HepG2 (cell line): ENCODE measurements at regions not wholly inside any gene's neighbourhood (a gene's known extent, or its start where the extent isn't known, plus 50 kb on each side); places are given as distances from the start of the nearest gene placed in this dataset.

Experiments
- BRD4 ChIP-seq: sonication (generic); formaldehyde crosslinking; IDR thresholded peaks from 2 replicates; pipeline ENCODE4 v1.4.0; 2020; ENCODE audit warnings: missing genetic modification reagents
- CTCF ChIP-seq: sonication (generic); formaldehyde crosslinking; IDR thresholded peaks from 2 replicates; pipeline ENCODE4 v1.5.0; 2020; ENCODE audit warnings: mild to moderate bottlenecking, missing genetic modification reagents, moderate library complexity
- GATAD1 ChIP-seq: IDR thresholded peaks from 2 replicates; pipeline ENCODE4 v1.6.1; 2016; ENCODE audit warnings: missing genetic modification reagents, missing compliant biosample characterization
- MIER2 ChIP-seq: IDR thresholded peaks from 2 replicates; pipeline ENCODE4 v1.6.1; 2016; ENCODE audit warnings: missing biosample characterization, missing genetic modification reagents
- RERE ChIP-seq: IDR thresholded peaks from 2 replicates; pipeline ENCODE4 v1.6.1; 2016; ENCODE audit warnings: low read depth, missing genetic modification reagents, missing compliant biosample characterization
- SUZ12 ChIP-seq: fragments of 150-350 bp; IDR thresholded peaks from 2 replicates; pipeline ENCODE4 v1.6.1; 2014; ENCODE audit warnings: low read depth, low read length
- U2AF2 ChIP-seq: fragments of 200-400 bp; formaldehyde crosslinking; IDR thresholded peaks from 2 replicates; pipeline ENCODE4 v1.6.1; 2017; ENCODE audit warnings: low read depth, mild to moderate bottlenecking, low read length
- ZNF18 ChIP-seq: sonication (generic); formaldehyde crosslinking; IDR thresholded peaks from 2 replicates; pipeline ENCODE4 v1.8.0; 2022; ENCODE audit warnings: mild to moderate bottlenecking, missing genetic modification reagents; ENCODE audit not compliant: insufficient replicate concordance
- ZNF263 ChIP-seq: sonication (generic); formaldehyde crosslinking; IDR thresholded peaks from 2 replicates; pipeline ENCODE4 v1.4.0; 2020; ENCODE audit warnings: missing genetic modification reagents
- ZNF354B ChIP-seq: sonication (generic); formaldehyde crosslinking; IDR thresholded peaks from 2 replicates; pipeline ENCODE4 v1.8.0; 2022; ENCODE audit warnings: mild to moderate bottlenecking, missing genetic modification reagents
- ZNF816 ChIP-seq: sonication (generic); formaldehyde crosslinking; IDR thresholded peaks from 2 replicates; pipeline ENCODE4 v1.8.0; 2022; ENCODE audit warnings: missing genetic modification reagents, mild to moderate bottlenecking, borderline replicate concordance
- ZNF839 ChIP-seq: sonication (generic); formaldehyde crosslinking; IDR thresholded peaks from 2 replicates; pipeline ENCODE4 v1.4.0; 2020; ENCODE audit warnings: missing genetic modification reagents, mild to moderate bottlenecking, borderline replicate concordance
- TF ChIP-seq, protein P1 (sequence below): sonication (generic); formaldehyde crosslinking; IDR thresholded peaks from 2 replicates; pipeline ENCODE4 v1.5.0; 2020; ENCODE audit warnings: mild to moderate bottlenecking, missing genetic modification reagents, borderline replicate concordance
- TF ChIP-seq, protein P2 (sequence below): sonication (generic); formaldehyde crosslinking; IDR thresholded peaks from 2 replicates; pipeline ENCODE4 v1.4.0; 2020; ENCODE audit warnings: mild to moderate bottlenecking, missing genetic modification reagents

DNA sequence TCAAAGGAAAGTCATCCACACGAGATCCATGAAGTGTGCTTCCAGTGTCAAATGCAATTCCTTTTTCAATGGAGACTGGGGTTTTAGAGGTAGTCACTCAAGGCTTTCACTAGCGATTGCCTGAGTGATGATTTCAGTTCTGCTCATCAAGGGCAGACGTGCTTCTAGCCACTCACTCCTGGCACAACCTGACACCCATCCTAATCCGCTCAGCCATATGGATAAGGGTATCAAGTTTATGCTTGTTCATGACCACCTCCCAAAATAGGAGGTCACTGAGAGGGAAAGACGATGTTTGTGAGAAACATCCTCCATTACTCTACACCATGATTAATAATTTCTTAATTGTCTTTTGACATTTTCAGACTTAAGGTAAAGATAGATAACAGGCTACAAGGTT lies 91.3 kb upstream of the HEY2 start:
- no peak for TF ChIP-seq ZNF354B (CRISPR knock-in tag)
- TF ChIP-seq CTCF (CRISPR knock-in tag): no peak
- no peak for TF ChIP-seq RERE (CRISPR knock-in tag)
- no peak for TF ChIP-seq ZNF263 (CRISPR knock-in tag)
- TF ChIP-seq, protein P1, sequence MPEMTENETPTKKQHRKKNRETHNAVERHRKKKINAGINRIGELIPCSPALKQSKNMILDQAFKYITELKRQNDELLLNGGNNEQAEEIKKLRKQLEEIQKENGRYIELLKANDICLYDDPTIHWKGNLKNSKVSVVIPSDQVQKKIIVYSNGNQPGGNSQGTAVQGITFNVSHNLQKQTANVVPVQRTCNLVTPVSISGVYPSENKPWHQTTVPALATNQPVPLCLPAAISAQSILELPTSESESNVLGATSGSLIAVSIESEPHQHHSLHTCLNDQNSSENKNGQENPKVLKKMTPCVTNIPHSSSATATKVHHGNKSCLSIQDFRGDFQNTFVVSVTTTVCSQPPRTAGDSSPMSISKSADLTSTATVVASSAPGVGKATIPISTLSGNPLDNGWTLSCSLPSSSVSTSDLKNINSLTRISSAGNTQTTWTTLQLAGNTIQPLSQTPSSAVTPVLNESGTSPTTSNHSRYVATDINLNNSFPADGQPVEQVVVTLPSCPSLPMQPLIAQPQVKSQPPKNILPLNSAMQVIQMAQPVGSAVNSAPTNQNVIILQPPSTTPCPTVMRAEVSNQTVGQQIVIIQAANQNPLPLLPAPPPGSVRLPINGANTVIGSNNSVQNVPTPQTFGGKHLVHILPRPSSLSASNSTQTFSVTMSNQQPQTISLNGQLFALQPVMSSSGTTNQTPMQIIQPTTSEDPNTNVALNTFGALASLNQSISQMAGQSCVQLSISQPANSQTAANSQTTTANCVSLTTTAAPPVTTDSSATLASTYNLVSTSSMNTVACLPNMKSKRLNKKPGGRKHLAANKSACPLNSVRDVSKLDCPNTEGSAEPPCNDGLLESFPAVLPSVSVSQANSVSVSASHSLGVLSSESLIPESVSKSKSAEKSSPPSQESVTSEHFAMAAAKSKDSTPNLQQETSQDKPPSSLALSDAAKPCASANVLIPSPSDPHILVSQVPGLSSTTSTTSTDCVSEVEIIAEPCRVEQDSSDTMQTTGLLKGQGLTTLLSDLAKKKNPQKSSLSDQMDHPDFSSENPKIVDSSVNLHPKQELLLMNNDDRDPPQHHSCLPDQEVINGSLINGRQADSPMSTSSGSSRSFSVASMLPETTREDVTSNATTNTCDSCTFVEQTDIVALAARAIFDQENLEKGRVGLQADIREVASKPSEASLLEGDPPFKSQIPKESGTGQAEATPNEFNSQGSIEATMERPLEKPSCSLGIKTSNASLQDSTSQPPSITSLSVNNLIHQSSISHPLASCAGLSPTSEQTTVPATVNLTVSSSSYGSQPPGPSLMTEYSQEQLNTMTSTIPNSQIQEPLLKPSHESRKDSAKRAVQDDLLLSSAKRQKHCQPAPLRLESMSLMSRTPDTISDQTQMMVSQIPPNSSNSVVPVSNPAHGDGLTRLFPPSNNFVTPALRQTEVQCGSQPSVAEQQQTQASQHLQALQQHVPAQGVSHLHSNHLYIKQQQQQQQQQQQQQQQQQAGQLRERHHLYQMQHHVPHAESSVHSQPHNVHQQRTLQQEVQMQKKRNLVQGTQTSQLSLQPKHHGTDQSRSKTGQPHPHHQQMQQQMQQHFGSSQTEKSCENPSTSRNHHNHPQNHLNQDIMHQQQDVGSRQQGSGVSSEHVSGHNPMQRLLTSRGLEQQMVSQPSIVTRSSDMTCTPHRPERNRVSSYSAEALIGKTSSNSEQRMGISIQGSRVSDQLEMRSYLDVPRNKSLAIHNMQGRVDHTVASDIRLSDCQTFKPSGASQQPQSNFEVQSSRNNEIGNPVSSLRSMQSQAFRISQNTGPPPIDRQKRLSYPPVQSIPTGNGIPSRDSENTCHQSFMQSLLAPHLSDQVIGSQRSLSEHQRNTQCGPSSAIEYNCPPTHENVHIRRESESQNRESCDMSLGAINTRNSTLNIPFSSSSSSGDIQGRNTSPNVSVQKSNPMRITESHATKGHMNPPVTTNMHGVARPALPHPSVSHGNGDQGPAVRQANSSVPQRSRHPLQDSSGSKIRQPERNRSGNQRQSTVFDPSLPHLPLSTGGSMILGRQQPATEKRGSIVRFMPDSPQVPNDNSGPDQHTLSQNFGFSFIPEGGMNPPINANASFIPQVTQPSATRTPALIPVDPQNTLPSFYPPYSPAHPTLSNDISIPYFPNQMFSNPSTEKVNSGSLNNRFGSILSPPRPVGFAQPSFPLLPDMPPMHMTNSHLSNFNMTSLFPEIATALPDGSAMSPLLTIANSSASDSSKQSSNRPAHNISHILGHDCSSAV (CRISPR knock-in tag): no peak
- TF ChIP-seq ZNF18: no peak
- no peak for TF ChIP-seq GATAD1
- no peak for TF ChIP-seq ZNF839 (CRISPR knock-in tag)
- no peak for TF ChIP-seq BRD4 (CRISPR knock-in tag)
- no peak for TF ChIP-seq U2AF2
- TF ChIP-seq, protein P2, sequence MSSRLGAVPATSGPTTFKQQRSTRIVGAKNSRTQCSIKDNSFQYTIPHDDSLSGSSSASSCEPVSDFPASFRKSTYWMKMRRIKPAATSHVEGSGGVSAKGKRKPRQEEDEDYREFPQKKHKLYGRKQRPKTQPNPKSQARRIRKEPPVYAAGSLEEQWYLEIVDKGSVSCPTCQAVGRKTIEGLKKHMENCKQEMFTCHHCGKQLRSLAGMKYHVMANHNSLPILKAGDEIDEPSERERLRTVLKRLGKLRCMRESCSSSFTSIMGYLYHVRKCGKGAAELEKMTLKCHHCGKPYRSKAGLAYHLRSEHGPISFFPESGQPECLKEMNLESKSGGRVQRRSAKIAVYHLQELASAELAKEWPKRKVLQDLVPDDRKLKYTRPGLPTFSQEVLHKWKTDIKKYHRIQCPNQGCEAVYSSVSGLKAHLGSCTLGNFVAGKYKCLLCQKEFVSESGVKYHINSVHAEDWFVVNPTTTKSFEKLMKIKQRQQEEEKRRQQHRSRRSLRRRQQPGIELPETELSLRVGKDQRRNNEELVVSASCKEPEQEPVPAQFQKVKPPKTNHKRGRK (CRISPR knock-in tag): no peak
- TF ChIP-seq ZNF816 (CRISPR knock-in tag): no peak
- TF ChIP-seq MIER2 (CRISPR knock-in tag): no peak
- TF ChIP-seq SUZ12: no peak
